GM19467 (cell line): ENCODE measurements at regions not wholly inside any gene's neighbourhood (a gene's known extent, or its start where the extent isn't known, plus 50 kb on each side); places are given as distances from the start of the nearest gene placed in this dataset.

Experiments used
- ATAC-seq: cut with Tn5 transposase; IDR thresholded peaks from one replicate; pipeline ENCODE4 v1.9.1; 2021; ENCODE audit warnings: mild to moderate bottlenecking, moderate library complexity; ENCODE audit not compliant: unreplicated experiment

GRCh38 chr5:58074717-58075116, 385.2 kb downstream of the PLK2 start:
- no peak for ATAC-seq

- ATAC-seq = no peak
These were observed 385.7 kb downstream of the PLK2 start for GRCh38 chr5:58074222-58074621.

GRCh38 chr5:58073243-58073642, 386.6 kb downstream of the PLK2 start:
- ATAC-seq = no peak

GRCh38 chr5:58072300-58072965, 387.5 kb downstream of the PLK2 start:
- ATAC-seq = no peak

GRCh38 chr5:58071566-58071965, 388.3 kb downstream of the PLK2 start:
- ATAC-seq = no peak

- ATAC-seq = no peak
These were observed 390.0 kb downstream of the PLK2 start for GRCh38 chr5:58069846-58070245.

GRCh38 chr5:58069016-58069705, 390.7 kb downstream of the PLK2 start:
- no peak for ATAC-seq

- ATAC-seq = no peak
These were observed 393.3 kb downstream of the PLK2 start for GRCh38 chr5:58066557-58066956.

- no peak for ATAC-seq
These were observed 393.8 kb downstream of the PLK2 start for GRCh38 chr5:58066076-58066475.

GRCh38 chr5:58064801-58065200, 395.1 kb downstream of the PLK2 start:
- no peak for ATAC-seq

- no peak for ATAC-seq
These were observed 398.9 kb downstream of the PLK2 start for GRCh38 chr5:58060996-58061395.

- ATAC-seq = no peak
These were observed 402.6 kb downstream of the PLK2 start for GRCh38 chr5:58057324-58057723.

- ATAC-seq = no peak
These were observed 403.3 kb downstream of the PLK2 start for GRCh38 chr5:58056546-58056945.

GRCh38 chr5:58054018-58054417, 405.9 kb downstream of the PLK2 start:
- no peak for ATAC-seq

- no peak for ATAC-seq
These were observed 410.9 kb downstream of the PLK2 start for GRCh38 chr5:58048954-58049353.

- no peak for ATAC-seq
These were observed 411.5 kb downstream of the PLK2 start for GRCh38 chr5:58048185-58048925.

GRCh38 chr5:58046371-58046770, 413.5 kb downstream of the PLK2 start:
- no peak for ATAC-seq

GRCh38 chr5:58044166-58044565, 415.7 kb downstream of the PLK2 start:
- ATAC-seq = no peak

- no peak for ATAC-seq
These were observed 416.6 kb downstream of the PLK2 start for GRCh38 chr5:58043032-58043945.

- no peak for ATAC-seq
These were observed 418.0 kb downstream of the PLK2 start for GRCh38 chr5:58041884-58042283.

- no peak for ATAC-seq
These were observed 419.0 kb downstream of the PLK2 start for GRCh38 chr5:58040846-58041245.
